SK-N-SH (cell line): ENCODE measurements at regions not wholly inside any gene's neighbourhood (a gene's known extent, or its start where the extent isn't known, plus 50 kb on each side); places are given as distances from the start of the nearest gene placed in this dataset.

Source experiments
- CHD2 ChIP-seq: fragments of 150-350 bp; IDR thresholded peaks from 2 replicates; pipeline ENCODE4 v1.6.1; 2018; ENCODE audit warnings: low read length; ENCODE audit not compliant: partially characterized antibody
- EP300 ChIP-seq, 2 experiments: IDR thresholded peaks; 2 replicates each; pipeline versions ENCODE4 v1.4.0 to v1.6.1; 2012; ENCODE audit warnings: borderline replicate concordance in 1 of 2, low read depth in 1 of 2, low read length in 1 of 2
- NFIC ChIP-seq: IDR thresholded peaks from 2 replicates; pipeline ENCODE4 v1.4.0; 2012; ENCODE audit warnings: borderline replicate concordance
- PBX3 ChIP-seq: IDR thresholded peaks from 2 replicates; pipeline ENCODE4; 2012
- POLR2AphosphoS5 ChIP-seq: IDR thresholded peaks from 2 replicates; pipeline ENCODE4 v1.6.1; 2012; ENCODE audit warnings: low read depth, low read length
- RAD21 ChIP-seq: IDR thresholded peaks from 2 replicates; pipeline ENCODE4 v1.6.1; 2012; ENCODE audit warnings: mild to moderate bottlenecking, low read length
- REST ChIP-seq: IDR thresholded peaks from 2 replicates; pipeline ENCODE4 v1.6.1; 2012; ENCODE audit warnings: mild to moderate bottlenecking, low read depth, low read length, moderate library complexity
- SIN3A ChIP-seq: IDR thresholded peaks from 2 replicates; pipeline ENCODE4 v1.6.1; 2012; ENCODE audit warnings: low read depth, mild to moderate bottlenecking, low read length, moderate library complexity, borderline replicate concordance
- SMC3 ChIP-seq: IDR thresholded peaks from 2 replicates; pipeline ENCODE4 v1.6.1; 2012; ENCODE audit warnings: low read depth, low read length, improper control_type of control experiment
- TEAD4 ChIP-seq: IDR thresholded peaks from 2 replicates; pipeline ENCODE4 v1.4.0; 2012; ENCODE audit warnings: mild to moderate bottlenecking, borderline replicate concordance; ENCODE audit not compliant: insufficient read depth
- TF ChIP-seq, protein P1 (sequence below): fragments of 200-600 bp; sonication (generic); IDR thresholded peaks from 2 replicates; pipeline ENCODE4 v1.6.1; 2017; ENCODE audit warnings: antibody characterized with exemption, mild to moderate bottlenecking, moderate library complexity
- TF ChIP-seq, protein P2 (sequence below): IDR thresholded peaks from 2 replicates; pipeline ENCODE4 v1.4.0; 2012; ENCODE audit warnings: low read depth
- TF ChIP-seq, protein P3 (sequence below): fragments of 150-350 bp; IDR thresholded peaks from 2 replicates; pipeline ENCODE4 v1.6.1; 2017; ENCODE audit warnings: antibody characterized with exemption, low read length, low read depth, borderline replicate concordance
- TF ChIP-seq, protein P4 (sequence below): fragments of 150-350 bp; IDR thresholded peaks from 2 replicates; pipeline ENCODE4 v1.6.1; 2016; ENCODE audit warnings: mild to moderate bottlenecking, low read depth, low read length

DNA sequence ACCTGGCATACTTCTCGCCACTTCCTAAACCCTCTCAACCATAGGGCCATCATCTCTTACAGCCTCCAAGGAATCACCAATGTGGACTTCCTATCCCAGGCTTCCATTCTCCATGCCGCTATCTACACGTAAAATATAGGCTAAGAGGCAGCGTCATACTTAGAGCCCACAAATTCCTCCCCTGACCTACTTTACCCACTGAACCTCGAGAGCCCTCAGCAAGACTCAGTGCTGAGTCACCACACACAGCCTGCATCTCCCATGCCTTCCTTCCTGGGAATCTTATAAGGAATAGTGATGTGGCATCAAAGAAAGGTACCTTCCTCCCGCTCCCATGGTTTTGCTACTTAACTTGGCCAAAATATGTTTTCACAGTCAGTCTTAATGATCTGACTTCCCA is 435.6 kb upstream of the NFE2L3 start:
- TF ChIP-seq NFIC (no peak), EP300 (IDR thresholded peaks at IDR 0.05; ENCODE audit: borderline replicate concordance in 1 of 2, low read depth in 1 of 2, low read length in 1 of 2) (no peak), SIN3A (no peak), REST (no peak), PBX3 (no peak), RAD21 (no peak), POLR2AphosphoS5 (no peak), SMC3 (no peak), TEAD4 (no peak), CHD2 (no peak)
- TF ChIP-seq, protein P1, sequence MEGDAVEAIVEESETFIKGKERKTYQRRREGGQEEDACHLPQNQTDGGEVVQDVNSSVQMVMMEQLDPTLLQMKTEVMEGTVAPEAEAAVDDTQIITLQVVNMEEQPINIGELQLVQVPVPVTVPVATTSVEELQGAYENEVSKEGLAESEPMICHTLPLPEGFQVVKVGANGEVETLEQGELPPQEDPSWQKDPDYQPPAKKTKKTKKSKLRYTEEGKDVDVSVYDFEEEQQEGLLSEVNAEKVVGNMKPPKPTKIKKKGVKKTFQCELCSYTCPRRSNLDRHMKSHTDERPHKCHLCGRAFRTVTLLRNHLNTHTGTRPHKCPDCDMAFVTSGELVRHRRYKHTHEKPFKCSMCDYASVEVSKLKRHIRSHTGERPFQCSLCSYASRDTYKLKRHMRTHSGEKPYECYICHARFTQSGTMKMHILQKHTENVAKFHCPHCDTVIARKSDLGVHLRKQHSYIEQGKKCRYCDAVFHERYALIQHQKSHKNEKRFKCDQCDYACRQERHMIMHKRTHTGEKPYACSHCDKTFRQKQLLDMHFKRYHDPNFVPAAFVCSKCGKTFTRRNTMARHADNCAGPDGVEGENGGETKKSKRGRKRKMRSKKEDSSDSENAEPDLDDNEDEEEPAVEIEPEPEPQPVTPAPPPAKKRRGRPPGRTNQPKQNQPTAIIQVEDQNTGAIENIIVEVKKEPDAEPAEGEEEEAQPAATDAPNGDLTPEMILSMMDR: no peak
- TF ChIP-seq, protein P2, sequence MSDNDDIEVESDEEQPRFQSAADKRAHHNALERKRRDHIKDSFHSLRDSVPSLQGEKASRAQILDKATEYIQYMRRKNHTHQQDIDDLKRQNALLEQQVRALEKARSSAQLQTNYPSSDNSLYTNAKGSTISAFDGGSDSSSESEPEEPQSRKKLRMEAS: no peak
- TF ChIP-seq, protein P3, sequence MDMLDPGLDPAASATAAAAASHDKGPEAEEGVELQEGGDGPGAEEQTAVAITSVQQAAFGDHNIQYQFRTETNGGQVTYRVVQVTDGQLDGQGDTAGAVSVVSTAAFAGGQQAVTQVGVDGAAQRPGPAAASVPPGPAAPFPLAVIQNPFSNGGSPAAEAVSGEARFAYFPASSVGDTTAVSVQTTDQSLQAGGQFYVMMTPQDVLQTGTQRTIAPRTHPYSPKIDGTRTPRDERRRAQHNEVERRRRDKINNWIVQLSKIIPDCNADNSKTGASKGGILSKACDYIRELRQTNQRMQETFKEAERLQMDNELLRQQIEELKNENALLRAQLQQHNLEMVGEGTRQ: no peak
- TF ChIP-seq, protein P4, sequence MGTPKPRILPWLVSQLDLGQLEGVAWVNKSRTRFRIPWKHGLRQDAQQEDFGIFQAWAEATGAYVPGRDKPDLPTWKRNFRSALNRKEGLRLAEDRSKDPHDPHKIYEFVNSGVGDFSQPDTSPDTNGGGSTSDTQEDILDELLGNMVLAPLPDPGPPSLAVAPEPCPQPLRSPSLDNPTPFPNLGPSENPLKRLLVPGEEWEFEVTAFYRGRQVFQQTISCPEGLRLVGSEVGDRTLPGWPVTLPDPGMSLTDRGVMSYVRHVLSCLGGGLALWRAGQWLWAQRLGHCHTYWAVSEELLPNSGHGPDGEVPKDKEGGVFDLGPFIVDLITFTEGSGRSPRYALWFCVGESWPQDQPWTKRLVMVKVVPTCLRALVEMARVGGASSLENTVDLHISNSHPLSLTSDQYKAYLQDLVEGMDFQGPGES: no peak
